GM23248 (cell line): ENCODE measurements at regions not wholly inside any gene's neighbourhood (a gene's known extent, or its start where the extent isn't known, plus 50 kb on each side); places are given as distances from the start of the nearest gene placed in this dataset.

Experiments
- DNase-seq: peaks from one replicate; pipeline ENCODE4 v3.0.0-alpha.2; 2015
- H2AFZ ChIP-seq: fragments of 200-600 bp; sonication (generic); 2 replicates; pipeline ENCODE4 v1.6.1; 2016; ENCODE audit warnings: antibody characterized with exemption
- H3F3A ChIP-seq: fragments of 200-600 bp; sonication (generic); 2 replicates; pipeline ENCODE4 v1.6.1; 2016; ENCODE audit warnings: mild to moderate bottlenecking, antibody characterized with exemption, mixed run types; ENCODE audit not compliant: insufficient read depth
- H3K27ac ChIP-seq: fragments of 200-600 bp; sonication (generic); 2 replicates; pipeline ENCODE4 v1.5.1; 2016; ENCODE audit warnings: mild to moderate bottlenecking
- H3K27me3 ChIP-seq: fragments of 200-600 bp; sonication (generic); replicated peaks from 2 replicates; pipeline ENCODE4 v1.6.1; 2016; ENCODE audit warnings: mild to moderate bottlenecking; ENCODE audit not compliant: insufficient read depth
- H3K36me3 ChIP-seq: fragments of 200-600 bp; sonication (generic); 2 replicates; pipeline ENCODE4 v1.6.1; 2016; ENCODE audit warnings: low read depth, mild to moderate bottlenecking
- H3K4me1 ChIP-seq: fragments of 200-600 bp; sonication (generic); 2 replicates; pipeline ENCODE4 v1.6.1; 2016; ENCODE audit warnings: mild to moderate bottlenecking; ENCODE audit not compliant: insufficient read depth
- H3K4me2 ChIP-seq: fragments of 200-600 bp; sonication (generic); one replicate; pipeline ENCODE4 v1.6.1; 2016; ENCODE audit warnings: mild to moderate bottlenecking; ENCODE audit not compliant: unreplicated experiment
- H3K4me3 ChIP-seq: fragments of 200-600 bp; sonication (generic); 2 replicates; pipeline ENCODE4 v1.5.1; 2016; ENCODE audit warnings: mild to moderate bottlenecking
- H3K79me2 ChIP-seq: fragments of 200-600 bp; sonication (generic); 2 replicates; pipeline ENCODE4 v1.6.1; 2016; ENCODE audit warnings: mild to moderate bottlenecking; ENCODE audit not compliant: insufficient read depth
- H3K9ac ChIP-seq: fragments of 200-600 bp; sonication (generic); 2 replicates; pipeline ENCODE4 v1.6.1; 2016; ENCODE audit warnings: mild to moderate bottlenecking
- H3K9me2 ChIP-seq: fragments of 200-600 bp; sonication (generic); 2 replicates; pipeline ENCODE4 v1.6.1; 2016; ENCODE audit warnings: mixed run types, mild to moderate bottlenecking, moderate library complexity; ENCODE audit not compliant: insufficient read depth
- H3K9me3 ChIP-seq: fragments of 200-600 bp; sonication (generic); one replicate; pipeline ENCODE4 v1.6.1; 2017; ENCODE audit warnings: low read depth
- H4K20me1 ChIP-seq: fragments of 200-600 bp; sonication (generic); 2 replicates; pipeline ENCODE4 v1.6.0; 2016; ENCODE audit not compliant: insufficient read depth
- EZH2 ChIP-seq: fragments of 200-600 bp; sonication (generic); IDR thresholded peaks from 2 replicates; pipeline ENCODE4 v1.6.1; 2018; ENCODE audit warnings: antibody characterized with exemption, mild to moderate bottlenecking; ENCODE audit not compliant: insufficient read depth, poor library complexity, severe bottlenecking
- EZH2phosphoT487 ChIP-seq: fragments of 200-600 bp; sonication (generic); IDR thresholded peaks from 2 replicates; pipeline ENCODE4 v1.6.1; 2018; ENCODE audit warnings: antibody characterized with exemption, moderate library complexity, mild to moderate bottlenecking, low read depth; ENCODE audit not compliant: insufficient read depth
- WGBS, 2 experiments: methylation state at CpG; one replicate each; pipeline ENCODE4 v1.1.6; 2015 to 2017; ENCODE audit warnings: low lambda C conversion rate in 2 of 2, low coverage in 1 of 2; ENCODE audit errors: missing lambda C conversion rate in 2 of 2; 5-methylcytosine and 5-hydroxymethylcytosine counted together
- in situ Hi-C: fragments of 300-500 bp; cut with MboI; formaldehyde crosslinking; loops from 2 replicates; pipeline ENCODE4 v1.15.0; 2020

- TF ChIP-seq EZH2phosphoT487, result no peak
- TF ChIP-seq EZH2, result no peak
- no peaks in the 10 kb centered on the region for H3F3A ChIP-seq
Observed at GRCh38 chr20:62574230-62574993, 67.9 kb upstream of the SLCO4A1 start.

GRCh38 chr20:62575976-62576722, 66.2 kb upstream of the SLCO4A1 start:
- H3K9ac ChIP-seq, result no peak overlapping the region

More at GRCh38 chr20:62574230-62574993, 67.9 kb upstream of the SLCO4A1 start:
- H3K4me2 ChIP-seq, result no peak overlapping the region
- no peaks in the 10 kb centered on the region for H3K9me2 ChIP-seq
- WGBS, 2 experiments, result 56 to 63% methylated on average over 23 of the region's 23 CpGs
- H3K79me2 ChIP-seq, result no peaks in the 10 kb centered on the region
- no peak for DNase-seq
- no peaks in the 10 kb centered on the region for H4K20me1 ChIP-seq
- H3K4me3 ChIP-seq, result no peak overlapping the region
- H3K36me3 ChIP-seq, result no peaks in the 10 kb centered on the region
- no peaks in the 10 kb centered on the region for H3K9me3 ChIP-seq
- H3K27ac ChIP-seq, result no peak overlapping the region
- peaks cover 36% of the 10 kb centered on the region for H3K27me3 ChIP-seq
- no peaks in the 10 kb centered on the region for H3K4me1 ChIP-seq
- H3K9ac ChIP-seq, result no peak overlapping the region
- no peak overlapping the region for H2AFZ ChIP-seq
- in situ Hi-C loops, result no loop called here

GRCh38 chr20:62576815-62577489, 65.4 kb upstream of the SLCO4A1 start:
- WGBS, 2 experiments, result 24 to 28% methylated on average over 15 of the region's 15 CpGs
- H3K4me3 ChIP-seq, result no peak overlapping the region
- H3K79me2 ChIP-seq, result no peaks in the 10 kb centered on the region
- peak; percentile 61 for DNase-seq
- H3K36me3 ChIP-seq, result no peaks in the 10 kb centered on the region
- peaks cover 39% of the 10 kb centered on the region for H3K27me3 ChIP-seq
- H3K9me2 ChIP-seq, result no peaks in the 10 kb centered on the region
- H3K4me1 ChIP-seq, result no peaks in the 10 kb centered on the region
- no peak overlapping the region for H3K4me2 ChIP-seq
- no peak overlapping the region for H3K9ac ChIP-seq
- in situ Hi-C loops, result no loop called here
- H3K27ac ChIP-seq, result no peak overlapping the region
- no peak overlapping the region for H2AFZ ChIP-seq
- H3F3A ChIP-seq, result no peaks in the 10 kb centered on the region
- no peaks in the 10 kb centered on the region for H4K20me1 ChIP-seq
- no peaks in the 10 kb centered on the region for H3K9me3 ChIP-seq
- TF ChIP-seq EZH2phosphoT487, result no peak
- no peak for TF ChIP-seq EZH2

More at GRCh38 chr20:62575976-62576722, 66.2 kb upstream of the SLCO4A1 start:
- WGBS, 2 experiments, result 56 to 57% methylated on average over 23 of the region's 23 CpGs
- H3K4me3 ChIP-seq, result no peak overlapping the region
- TF ChIP-seq EZH2 (no peak), EZH2phosphoT487 (no peak)
- H3K27me3 ChIP-seq, result peaks cover 39% of the 10 kb centered on the region
- H3K79me2 ChIP-seq, result no peaks in the 10 kb centered on the region
- H4K20me1 ChIP-seq, result no peaks in the 10 kb centered on the region
- H3F3A ChIP-seq, result no peaks in the 10 kb centered on the region
- H2AFZ ChIP-seq, result no peak overlapping the region
- in situ Hi-C loops, result no loop called here
- H3K4me1 ChIP-seq, result no peaks in the 10 kb centered on the region
- no peak for DNase-seq
- no peak overlapping the region for H3K27ac ChIP-seq
- H3K9me2 ChIP-seq, result no peaks in the 10 kb centered on the region
- H3K36me3 ChIP-seq, result no peaks in the 10 kb centered on the region
- H3K9me3 ChIP-seq, result no peaks in the 10 kb centered on the region
- H3K4me2 ChIP-seq, result no peak overlapping the region

- Histone ChIP-seq H3K79me2 (no peaks in the 10 kb centered on the region), H3K36me3 (no peaks in the 10 kb centered on the region), H3K4me3 (no peak overlapping the region), H2AFZ (no peak overlapping the region), H3K27ac (no peak overlapping the region), H4K20me1 (no peaks in the 10 kb centered on the region), H3K4me1 (no peaks in the 10 kb centered on the region), H3K9ac (no peak overlapping the region), H3K9me2 (no peaks in the 10 kb centered on the region), H3K9me3 (no peaks in the 10 kb centered on the region), H3K27me3 (peaks cover 39% of the 10 kb centered on the region), H3K4me2 (no peak overlapping the region), H3F3A (no peaks in the 10 kb centered on the region)
- no peak for DNase-seq
- in situ Hi-C loops, result no loop called here
- TF ChIP-seq EZH2 (no peak), EZH2phosphoT487 (no peak)
- 18 to 21% methylated on average over 14 of the region's 14 CpGs for WGBS, 2 experiments
Observed at GRCh38 chr20:62577490-62577836, 64.8 kb upstream of the SLCO4A1 start.
